T-helper 2 cell treated with Interferon-gamma antibody and Interleukin-4, amounts not matched to agents 100 ng/mL and 5 ng/mL, for 36 hours (primary cell): ENCODE measurements at regions not wholly inside any gene's neighbourhood (a gene's known extent, or its start where the extent isn't known, plus 50 kb on each side); places are given as distances from the start of the nearest gene placed in this dataset.

ENCODE experiments used
- intact Hi-C: fragments of 100-400 bp; cut with micrococcal nuclease; formaldehyde crosslinking; loops from one replicate; pipeline ENCODE4 v1.15.1; 2023

DNA sequence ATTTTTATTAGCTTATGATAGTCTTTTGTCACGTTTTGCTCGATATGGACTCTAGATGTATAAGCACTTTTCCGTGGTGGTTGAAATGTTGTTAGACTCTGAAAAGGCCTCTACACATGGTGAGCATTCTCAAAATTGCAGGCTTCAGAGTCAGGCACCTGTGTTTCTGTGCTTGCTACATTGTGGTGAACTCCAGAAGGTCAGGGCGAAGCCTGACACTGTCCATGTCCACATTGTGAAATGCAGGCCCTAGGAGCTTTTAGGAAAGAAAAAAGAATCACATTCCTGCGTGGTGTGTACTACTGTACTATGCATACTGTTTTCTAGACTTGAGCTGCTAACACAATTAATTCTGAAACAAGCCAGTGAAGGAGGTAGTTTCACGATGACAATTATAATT lies 86.3 kb downstream of the HS3ST1 start:
- intact Hi-C loops: no loop called here

GRCh38 chr4:11341337-11342043 lies 87.2 kb downstream of the HS3ST1 start:
- intact Hi-C loops: no loop called here

GRCh38 chr4:11338956-11339782 lies 89.5 kb downstream of the HS3ST1 start:
- intact Hi-C loops: no loop called here

GRCh38 chr4:11337287-11337686 lies 91.4 kb downstream of the HS3ST1 start:
- intact Hi-C loops: no loop called here

DNA sequence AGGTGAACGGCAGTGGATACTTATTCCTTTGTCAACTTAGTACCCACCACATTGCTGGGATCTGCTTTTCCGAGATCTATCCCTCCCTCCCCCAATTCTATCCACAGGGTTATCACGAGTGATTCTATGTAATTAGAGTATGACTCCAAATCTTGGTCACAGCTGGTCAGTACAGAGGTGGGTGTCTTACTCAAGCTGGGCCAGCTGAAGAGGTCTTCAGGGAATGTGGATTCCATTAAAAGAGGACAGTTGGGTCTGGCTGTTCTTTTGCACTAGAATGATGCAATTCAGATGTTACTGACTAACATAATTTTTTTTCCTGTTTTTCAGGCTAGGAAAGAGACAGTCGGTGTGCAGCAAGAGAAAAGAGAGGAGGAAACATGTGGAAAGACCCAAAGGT lies 92.3 kb downstream of the HS3ST1 start:
- intact Hi-C loops: no loop called here

GRCh38 chr4:11334887-11335286 lies 93.8 kb downstream of the HS3ST1 start:
- intact Hi-C loops: no loop called here

DNA sequence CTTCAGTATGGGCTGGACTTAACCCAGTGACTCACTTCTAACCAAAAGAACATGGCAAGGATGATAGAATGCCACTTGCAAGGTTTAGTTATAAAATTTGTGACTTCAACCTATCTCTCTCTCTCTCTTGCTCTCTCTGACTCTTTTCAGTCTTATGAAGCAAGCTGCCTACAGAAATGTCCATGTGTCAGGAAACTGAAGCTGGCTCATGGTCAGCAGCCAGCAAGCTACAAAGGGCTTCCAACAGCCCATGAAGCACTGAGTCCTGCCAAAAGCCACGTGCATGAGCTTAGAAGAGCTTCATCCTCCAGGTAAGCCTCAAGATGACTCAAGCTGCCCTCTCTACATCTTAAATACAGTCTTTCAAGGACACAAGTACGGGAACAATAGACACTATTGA lies 100.3 kb downstream of the HS3ST1 start:
- intact Hi-C loops: no loop called here

GRCh38 chr4:11326021-11326420 lies 102.7 kb downstream of the HS3ST1 start:
- intact Hi-C loops: no loop called here

- intact Hi-C loops: no loop called here
These were observed 104.9 kb downstream of the HS3ST1 start for GRCh38 chr4:11323771-11324170.

DNA sequence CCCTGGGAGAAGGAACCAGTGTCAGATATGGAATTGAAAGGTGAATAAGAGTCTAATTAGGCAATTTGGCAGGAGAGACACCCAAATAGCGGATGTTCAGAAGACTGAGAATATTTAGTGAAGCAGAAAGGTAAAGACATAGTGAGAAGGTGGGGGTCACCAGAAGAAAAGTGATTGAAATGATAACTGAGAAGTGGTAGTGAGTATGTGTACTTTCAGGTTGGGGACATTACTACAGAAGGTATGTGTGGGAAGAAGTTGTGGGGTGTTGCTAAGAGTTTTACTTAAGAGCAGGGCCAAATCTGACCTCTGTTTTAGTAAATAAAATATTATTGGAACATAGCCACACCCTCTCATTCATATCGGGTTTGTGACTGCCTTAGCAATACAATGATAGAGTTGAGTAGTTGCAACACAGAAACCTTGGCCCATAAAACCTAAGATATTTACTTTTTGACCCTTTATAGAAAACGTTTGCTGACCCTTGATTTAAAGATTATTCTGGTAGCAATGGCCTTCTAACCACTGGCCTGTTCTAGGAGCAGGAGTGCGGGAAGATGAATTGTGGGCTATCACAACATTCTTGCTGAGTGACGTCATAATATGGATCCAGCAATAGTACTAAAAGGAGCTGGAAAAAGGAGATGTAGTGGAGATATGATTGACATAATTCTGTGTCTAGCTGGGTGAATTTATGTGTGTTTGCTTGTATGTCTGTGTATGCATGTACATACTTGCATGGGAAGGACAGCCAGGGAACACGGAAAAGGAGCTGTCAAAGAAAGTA lies 115.3 kb downstream of the HS3ST1 start:
- intact Hi-C loops: no loop called here

DNA sequence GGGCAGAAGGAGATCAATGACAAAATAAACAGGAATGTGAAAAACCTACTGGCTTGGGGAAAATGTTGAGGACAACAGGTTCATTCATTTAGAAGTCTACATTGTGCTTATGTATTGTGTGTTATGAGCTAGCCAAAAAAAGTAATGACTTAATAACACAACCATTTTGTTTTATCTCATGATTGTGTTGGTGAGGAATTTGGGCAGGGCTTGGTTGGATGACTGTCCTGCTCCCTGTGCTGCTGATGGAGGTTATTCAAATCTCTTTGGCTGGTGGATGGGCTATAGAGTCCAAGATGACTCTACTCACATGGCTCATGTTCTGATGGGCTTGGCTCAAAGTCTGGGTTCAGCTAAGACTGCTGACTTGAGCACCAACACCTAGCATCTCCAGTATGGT lies 116.3 kb downstream of the HS3ST1 start:
- intact Hi-C loops: no loop called here

- intact Hi-C loops: no loop called here
These were observed 127.5 kb downstream of the HS3ST1 start for GRCh38 chr4:11301075-11301660.

GRCh38 chr4:11299836-11300235 lies 128.9 kb downstream of the HS3ST1 start:
- intact Hi-C loops: no loop called here

DNA sequence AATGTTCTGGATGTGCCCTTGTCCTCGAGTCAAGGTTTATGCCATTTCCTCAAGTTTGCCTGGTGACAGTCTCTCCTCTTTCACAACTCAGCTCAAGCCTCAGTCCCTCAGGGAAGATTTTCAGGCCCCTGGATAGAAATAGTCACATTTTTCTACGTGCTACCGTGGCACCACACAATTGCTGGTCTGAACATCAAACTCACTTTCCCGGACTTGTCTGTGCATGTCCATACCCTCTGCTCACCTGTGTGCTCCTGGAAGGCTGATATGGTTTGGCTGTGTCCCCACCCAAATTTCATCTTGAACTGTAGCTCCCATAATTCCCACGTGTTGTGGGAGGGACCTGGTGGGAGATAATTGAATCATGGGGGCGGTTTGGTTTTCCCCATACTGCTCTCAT lies 129.7 kb downstream of the HS3ST1 start:
- intact Hi-C loops: no loop called here

DNA sequence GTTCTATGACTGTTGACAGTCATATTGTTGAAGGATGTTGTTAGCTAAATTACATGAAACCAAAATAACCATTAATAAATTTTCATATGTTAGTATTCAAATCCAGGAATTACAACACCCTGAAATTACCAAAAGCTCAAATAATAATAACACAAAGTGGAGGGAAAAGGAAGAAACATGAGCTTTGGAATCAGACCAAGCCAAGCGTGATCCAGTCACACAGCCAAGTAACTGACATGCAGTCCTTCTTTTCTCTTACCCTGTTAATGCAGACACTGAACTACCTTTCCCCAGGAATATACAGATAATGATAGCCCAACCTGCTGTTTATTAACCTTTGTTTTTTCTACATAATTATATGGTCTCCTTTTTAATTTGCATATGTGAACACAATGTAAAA lies 130.2 kb downstream of the HS3ST1 start:
- intact Hi-C loops: no loop called here

DNA sequence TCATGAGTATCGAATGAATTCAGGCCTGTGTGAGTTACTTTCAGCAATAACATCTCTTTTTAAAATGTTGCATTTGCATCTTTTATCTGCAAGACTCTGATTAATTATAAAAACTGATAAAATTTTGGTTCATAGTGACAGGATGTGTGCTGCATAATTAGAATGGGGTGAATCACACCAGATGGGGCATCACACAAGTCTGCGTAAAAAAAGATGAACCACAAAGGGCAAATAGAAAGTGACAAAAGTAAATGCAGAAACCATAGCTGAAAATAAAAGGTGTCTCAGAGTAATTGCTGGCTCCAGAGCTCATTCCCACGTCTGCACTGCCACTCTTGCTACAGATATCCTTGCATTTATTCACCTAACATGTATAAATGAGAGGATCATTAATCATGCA lies 131.1 kb downstream of the HS3ST1 start:
- intact Hi-C loops: no loop called here

DNA sequence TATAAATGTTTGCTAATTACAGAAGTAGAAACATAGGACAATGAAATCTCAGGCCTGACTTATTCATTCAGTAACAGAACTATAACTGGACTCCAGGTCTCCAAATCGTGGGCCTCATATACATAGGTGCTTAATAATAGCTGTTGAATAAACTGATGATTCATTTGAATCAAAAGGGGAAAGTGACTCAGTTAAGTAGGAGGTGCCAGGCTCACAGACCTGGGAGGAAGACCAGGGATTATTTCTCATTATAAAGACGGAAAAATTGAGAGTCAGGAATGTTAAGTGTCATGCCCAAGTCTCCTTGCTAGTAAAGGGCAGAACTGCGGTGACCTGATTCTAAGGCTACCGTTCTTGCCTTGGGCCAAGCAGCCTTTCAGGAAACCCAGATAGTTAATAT lies 131.5 kb downstream of the HS3ST1 start:
- intact Hi-C loops: no loop called here

DNA sequence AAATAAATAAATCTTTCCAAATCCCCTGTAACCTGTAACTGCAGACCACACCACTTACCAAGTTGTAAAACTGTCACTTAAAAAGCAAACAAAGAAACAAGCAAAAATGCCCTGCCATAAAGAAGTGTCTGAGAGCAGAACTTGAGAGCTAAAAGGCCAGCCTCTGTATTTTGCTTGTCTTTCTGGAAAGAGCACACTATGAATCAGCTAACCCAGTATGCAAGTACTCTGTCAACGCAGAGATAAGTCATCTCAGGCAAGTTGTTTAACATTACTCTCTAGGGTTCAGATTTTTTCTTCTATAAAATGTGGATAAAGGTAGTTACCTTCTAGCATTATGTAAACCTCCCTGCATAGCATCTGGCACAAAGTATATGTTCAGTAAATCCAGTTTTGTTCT lies 134.8 kb downstream of the HS3ST1 start:
- intact Hi-C loops: no loop called here

GRCh38 chr4:11287055-11287454 lies 141.6 kb downstream of the HS3ST1 start:
- intact Hi-C loops: no loop called here

DNA sequence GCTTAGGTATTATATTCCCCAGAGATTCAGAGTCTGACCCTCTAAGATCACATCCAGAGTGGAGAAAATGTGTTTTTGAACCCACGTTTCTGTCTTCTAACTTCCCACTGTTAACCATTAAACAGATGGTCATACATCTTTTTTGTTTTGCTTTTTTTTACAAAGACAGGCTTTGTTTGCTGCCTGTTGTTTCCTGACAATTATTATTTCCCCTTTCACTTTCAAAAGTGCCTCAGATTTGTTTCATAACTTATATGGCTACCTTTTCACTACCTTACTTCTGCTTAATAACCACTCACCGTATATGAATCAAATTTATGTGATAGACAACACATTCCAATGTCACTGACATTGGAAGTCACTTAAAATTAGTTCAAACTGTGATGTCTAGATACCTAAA lies 142.2 kb downstream of the HS3ST1 start:
- intact Hi-C loops: no loop called here

DNA sequence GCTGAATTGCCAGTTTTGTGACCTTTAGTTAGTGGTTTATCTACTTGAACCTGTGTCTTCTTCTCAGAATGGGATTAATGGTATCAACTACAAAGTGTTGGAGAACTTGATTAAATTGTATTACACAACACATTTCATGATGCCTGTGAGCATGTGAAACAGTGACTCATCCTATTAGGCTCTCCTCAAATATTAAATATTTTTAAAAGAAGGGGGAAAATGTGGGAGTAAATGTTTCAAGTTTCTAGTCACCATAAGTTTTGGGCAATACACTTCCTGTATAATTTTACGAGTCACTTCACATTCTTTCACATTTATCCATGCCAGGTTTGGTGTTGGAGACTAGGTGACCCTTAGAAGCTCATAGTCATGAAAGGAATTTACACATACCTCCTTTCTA lies 147.0 kb downstream of the HS3ST1 start:
- intact Hi-C loops: no loop called here

DNA sequence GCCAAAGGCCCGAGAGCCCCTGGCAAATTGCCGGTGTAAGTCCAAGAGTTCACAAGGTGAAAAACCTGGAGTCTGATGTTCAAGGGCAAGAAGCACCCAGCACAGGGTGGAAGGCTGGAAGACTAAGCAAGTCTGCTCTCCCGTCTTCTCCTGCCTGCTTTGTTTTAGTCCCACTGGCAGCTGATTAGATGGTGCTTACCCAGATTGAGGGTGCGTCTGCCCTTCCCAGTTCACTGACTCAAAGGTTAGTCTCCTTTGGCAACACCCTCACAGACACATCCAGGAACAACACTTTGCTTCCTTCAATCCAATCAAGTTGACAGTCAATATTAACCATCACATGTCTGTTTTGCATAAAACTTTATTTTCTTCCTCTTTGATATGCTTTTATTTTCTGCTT lies 157.4 kb downstream of the HS3ST1 start:
- intact Hi-C loops: no loop called here
